GM12878 (cell line): ENCODE measurements at regions not wholly inside any gene's neighbourhood (a gene's known extent, or its start where the extent isn't known, plus 50 kb on each side); places are given as distances from the start of the nearest gene placed in this dataset.

Experiments
- ATAC-seq: fragments of 200-7000 bp; cut with Tn5 transposase; 3 replicates; pipeline ENCODE4 v1.9.1; 2020; ENCODE audit warnings: mild to moderate bottlenecking, moderate library complexity
- BruUV-seq: library from RNA; stranded (reverse); fragments of 400-500 nt; replicated peaks from 2 replicates; lab custom pipeline; 2021; lab: Mats Ljungman, UMichigan
- CTCF ChIA-PET: fragments of 300-600 bp; sonication (Branson Sonifier 250); formaldehyde crosslinking; extraction: SDS; loops from one replicate; lab custom pipeline; 2021; ENCODE audit warnings: inconsistent platforms; lab: Yijun Ruan, JAX
- POLR2A ChIA-PET: fragments of 350-600 bp; formaldehyde crosslinking; extraction: SDS; loops from one replicate; lab custom pipeline; 2021; ENCODE audit warnings: inconsistent platforms; lab: Charles Lee
- RAD21 ChIA-PET: fragments of 300-600 bp; sonication (Branson Sonifier 250); formaldehyde crosslinking; loops from one replicate; lab custom pipeline; 2023; ENCODE audit warnings: antibody characterized with exemption; ENCODE audit not compliant: unreplicated experiment; lab: Charles Lee
- SMC1A ChIA-PET: fragments of 300-600 bp; sonication (Branson Sonifier 250); formaldehyde crosslinking; loops from one replicate; lab custom pipeline; 2023; ENCODE audit not compliant: unreplicated experiment, uncharacterized antibody; lab: Charles Lee
- DNase-seq: peaks from one replicate; pipeline ENCODE4 v3.0.0-alpha.2; 2011; ENCODE audit warnings: low read depth, low spot score
- FAIRE-seq: peaks from 3 replicates; lab custom pipeline; 2011; peaks lifted over from hg19 to GRCh38; lab: Jason Lieb, UNC
- H2AFZ ChIP-seq: 2 replicates; pipeline ENCODE4 v1.6.0; 2011; ENCODE audit warnings: low read depth, low read length, control low read depth; ENCODE audit not compliant: control insufficient read depth
- H3K27ac ChIP-seq: 2 replicates; pipeline ENCODE4 v1.5.1; 2011; ENCODE audit warnings: control low read depth; ENCODE audit not compliant: control insufficient read depth, insufficient read depth
- H3K27me3 ChIP-seq, 2 experiments: replicated peaks in 1 of 2; 2 replicates each; pipeline versions ENCODE4 v1.6.0 to v1.6.1; 2011; ENCODE audit warnings: low read length in 1 of 2; ENCODE audit not compliant: control insufficient read depth in 2 of 2, insufficient read depth in 2 of 2
- H3K36me3 ChIP-seq, 2 experiments: 2 replicates each; pipeline ENCODE4 v1.5.1; 2011; ENCODE audit warnings: low read length in 1 of 2; ENCODE audit not compliant: control insufficient read depth in 2 of 2, insufficient read depth in 2 of 2
- H3K4me1 ChIP-seq: 2 replicates; pipeline ENCODE4 v1.6.1; 2011; ENCODE audit warnings: mild to moderate bottlenecking, low read length, moderate library complexity, mixed read lengths; ENCODE audit not compliant: control insufficient read depth, insufficient read depth
- H3K4me2 ChIP-seq: 2 replicates; pipeline ENCODE4 v1.6.0; 2011; ENCODE audit warnings: control low read depth; ENCODE audit not compliant: control insufficient read depth, insufficient read depth
- H3K4me3 ChIP-seq: fragments of 200-600 bp; sonication (generic); 2 replicates; pipeline ENCODE4 v1.5.1; 2016
- H3K79me2 ChIP-seq: 2 replicates; pipeline ENCODE4 v1.6.0; 2011; ENCODE audit warnings: low read length; ENCODE audit not compliant: control insufficient read depth, insufficient read depth
- H3K9ac ChIP-seq: 2 replicates; pipeline ENCODE4 v1.8.0; 2011; ENCODE audit warnings: low read length, control low read depth, mixed read lengths; ENCODE audit not compliant: control insufficient read depth, insufficient read depth
- H3K9me3 ChIP-seq: replicated peaks from 3 replicates; pipeline ENCODE4 v1.5.1; 2011; ENCODE audit warnings: mild to moderate bottlenecking, low read length; ENCODE audit not compliant: control insufficient read depth, insufficient read depth
- H4K20me1 ChIP-seq: 2 replicates; pipeline ENCODE4 v1.6.0; 2011; ENCODE audit not compliant: control insufficient read depth, insufficient read depth
- CBFB ChIP-seq: IDR thresholded peaks from 2 replicates; pipeline ENCODE4 v1.6.1; 2016; ENCODE audit warnings: antibody characterized with exemption, low read depth
- CREM ChIP-seq: IDR thresholded peaks from 2 replicates; pipeline ENCODE4 v1.6.1; 2014; ENCODE audit warnings: antibody characterized with exemption, low read depth
- FOS ChIP-seq: IDR thresholded peaks from 3 replicates; pipeline ENCODE4 v1.6.1; 2011; ENCODE audit warnings: borderline replicate concordance; ENCODE audit not compliant: insufficient read length; ENCODE audit errors: extremely low read depth
- GATAD2B ChIP-seq: fragments of 450-650 bp; conservative IDR thresholded peaks from 2 replicates; pipeline ENCODE4 v1.6.1; 2017; ENCODE audit warnings: low read depth, mild to moderate bottlenecking, moderate library complexity
- HDAC2 ChIP-seq: fragments of 200-600 bp; sonication (generic); IDR thresholded peaks from 2 replicates; pipeline ENCODE4 v1.6.1; 2017
- IKZF2 ChIP-seq, 2 experiments: fragments of 450-650 bp; IDR thresholded peaks; 2 replicates each; pipeline ENCODE4 v1.6.1; 2017; ENCODE audit warnings: mild to moderate bottlenecking in 2 of 2, moderate library complexity in 2 of 2
- IRF4 ChIP-seq: IDR thresholded peaks from 2 replicates; pipeline ENCODE4 v1.6.1; 2011; ENCODE audit warnings: low read depth, low read length
- LARP7 ChIP-seq: fragments of 450-650 bp; IDR thresholded peaks from 2 replicates; pipeline ENCODE4 v1.6.1; 2017; ENCODE audit warnings: mild to moderate bottlenecking
- SUZ12 ChIP-seq: fragments of 200-600 bp; sonication (generic); IDR thresholded peaks from one replicate; pipeline ENCODE4 v1.6.1; 2018; ENCODE audit warnings: antibody characterized with exemption, mild to moderate bottlenecking; ENCODE audit not compliant: unreplicated experiment
- TBL1XR1 ChIP-seq: IDR thresholded peaks from 2 replicates; pipeline ENCODE4 v1.6.1; 2012; ENCODE audit warnings: low read depth, low read length, improper control_type of control experiment
- ZNF217 ChIP-seq: fragments of 450-650 bp; IDR thresholded peaks from 2 replicates; pipeline ENCODE4 v1.6.1; 2017; ENCODE audit warnings: antibody characterized with exemption, mild to moderate bottlenecking
- WGBS: methylation state at CpG from one replicate; pipeline ENCODE4 v1.1.6; 2016; ENCODE audit warnings: low lambda C conversion rate; ENCODE audit not compliant: insufficient replicate concordance, insufficient coverage; ENCODE audit errors: missing lambda C conversion rate; 5-methylcytosine and 5-hydroxymethylcytosine counted together
- in situ Hi-C: fragments of 300-500 bp; cut with MboI; formaldehyde crosslinking; loops from 9 replicates; pipeline ENCODE4 v1.14.3; 2018; ENCODE audit warnings: mixed read lengths
- intact Hi-C: fragments of 100-400 bp; cut with micrococcal nuclease; formaldehyde crosslinking; loops from one replicate; pipeline ENCODE4 v1.14.2; 2022; ENCODE audit not compliant: unreplicated experiment
- TF ChIP-seq, protein P1 (sequence below): fragments of 450-650 bp; formaldehyde crosslinking; IDR thresholded peaks from 2 replicates; pipeline ENCODE4 v1.5.0; 2022; ENCODE audit warnings: mild to moderate bottlenecking, missing genetic modification characterization

DNA sequence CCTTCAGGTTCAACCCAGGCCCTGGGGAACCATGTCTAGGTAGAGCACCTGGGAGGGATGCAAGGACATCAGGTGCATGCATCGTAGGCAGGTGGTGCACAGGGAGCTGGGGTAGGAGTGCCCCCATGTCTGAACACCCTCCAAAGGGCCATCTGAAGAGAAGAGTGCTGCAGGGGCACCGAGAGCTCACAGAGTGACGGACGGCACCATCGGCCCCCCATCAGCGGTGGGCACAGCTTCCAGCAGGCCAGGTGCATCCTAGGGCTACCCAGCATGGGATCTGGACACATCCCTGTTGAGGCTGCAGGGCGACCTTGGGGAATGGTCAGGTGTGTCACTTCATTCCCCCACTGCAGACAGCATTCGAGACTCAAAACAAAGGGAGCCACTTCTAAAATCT is 138.3 kb upstream of the CDH4 start:
- Histone ChIP-seq H3K9me3 (no peaks in the 10 kb centered on the region; the same call in 2 of the 3 replicates), H2AFZ (no peak overlapping the region), H3K27me3 (no peaks in the 10 kb centered on the region), H3K36me3 (no peaks in the 10 kb centered on the region), H4K20me1 (no peaks in the 10 kb centered on the region), H3K4me3 (no peak overlapping the region), H3K79me2 (no peaks in the 10 kb centered on the region), H3K4me1 (no peaks in the 10 kb centered on the region), H3K27ac (no peak overlapping the region), H3K4me2 (no peak overlapping the region), H3K9ac (no peak overlapping the region)
- SMC1A ChIA-PET = no interaction called here
- POLR2A ChIA-PET = no interaction called here
- no TSS peak for BruUV-seq
- RAD21 ChIA-PET = no interaction called here
- ATAC-seq (no peak), DNase-seq (no peak), FAIRE-seq (no peak)
- intact Hi-C loops = no loop called here
- in situ Hi-C loops = no loop called here
- 22% methylated on average over 8 of the region's 8 CpGs for WGBS
- CTCF ChIA-PET = no interaction called here
- TF ChIP-seq IRF4 (no peak), CBFB (no peak), LARP7 (no peak), CREM (no peak), FOS (no peak), HDAC2 (no peak), GATAD2B (no peak), TBL1XR1 (no peak), ZNF217 (no peak), SUZ12 (no peak), IKZF2 (IDR thresholded peaks at IDR 0.05) (no peak)
- TF ChIP-seq, protein P1, sequence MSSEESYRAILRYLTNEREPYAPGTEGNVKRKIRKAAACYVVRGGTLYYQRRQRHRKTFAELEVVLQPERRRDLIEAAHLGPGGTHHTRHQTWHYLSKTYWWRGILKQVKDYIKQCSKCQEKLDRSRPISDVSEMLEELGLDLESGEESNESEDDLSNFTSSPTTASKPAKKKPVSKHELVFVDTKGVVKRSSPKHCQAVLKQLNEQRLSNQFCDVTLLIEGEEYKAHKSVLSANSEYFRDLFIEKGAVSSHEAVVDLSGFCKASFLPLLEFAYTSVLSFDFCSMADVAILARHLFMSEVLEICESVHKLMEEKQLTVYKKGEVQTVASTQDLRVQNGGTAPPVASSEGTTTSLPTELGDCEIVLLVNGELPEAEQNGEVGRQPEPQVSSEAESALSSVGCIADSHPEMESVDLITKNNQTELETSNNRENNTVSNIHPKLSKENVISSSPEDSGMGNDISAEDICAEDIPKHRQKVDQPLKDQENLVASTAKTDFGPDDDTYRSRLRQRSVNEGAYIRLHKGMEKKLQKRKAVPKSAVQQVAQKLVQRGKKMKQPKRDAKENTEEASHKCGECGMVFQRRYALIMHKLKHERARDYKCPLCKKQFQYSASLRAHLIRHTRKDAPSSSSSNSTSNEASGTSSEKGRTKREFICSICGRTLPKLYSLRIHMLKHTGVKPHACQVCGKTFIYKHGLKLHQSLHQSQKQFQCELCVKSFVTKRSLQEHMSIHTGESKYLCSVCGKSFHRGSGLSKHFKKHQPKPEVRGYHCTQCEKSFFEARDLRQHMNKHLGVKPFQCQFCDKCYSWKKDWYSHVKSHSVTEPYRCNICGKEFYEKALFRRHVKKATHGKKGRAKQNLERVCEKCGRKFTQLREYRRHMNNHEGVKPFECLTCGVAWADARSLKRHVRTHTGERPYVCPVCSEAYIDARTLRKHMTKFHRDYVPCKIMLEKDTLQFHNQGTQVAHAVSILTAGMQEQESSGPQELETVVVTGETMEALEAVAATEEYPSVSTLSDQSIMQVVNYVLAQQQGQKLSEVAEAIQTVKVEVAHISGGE (CRISPR knock-in tag) = no peak
